HTR-8/SVneo (cell line): ENCODE measurements at regions not wholly inside any gene's neighbourhood (a gene's known extent, or its start where the extent isn't known, plus 50 kb on each side); places are given as distances from the start of the nearest gene placed in this dataset.
"Not testable (repeated sequence)": the region's sequence is repeated elsewhere in the genome, so short reads cannot be mapped to it uniquely, and the experiment has no call there.

Experiments
- DNase-seq: peaks from one replicate; pipeline ENCODE4 v3.0.0; 2011; ENCODE audit warnings: low spot score, mixed read lengths; ENCODE audit not compliant: insufficient read length
- FAIRE-seq: peaks from 2 replicates; lab custom pipeline; 2011; peaks lifted over from hg19 to GRCh38; lab: Jason Lieb, UNC

- DNase-seq (no peak), FAIRE-seq (no peak)
Observed at GRCh38 chr2:228956701-228957474, 314.2 kb downstream of the PID1 start.

- FAIRE-seq (no peak), DNase-seq (no peak)
Observed at GRCh38 chr2:228949831-228950230, 321.3 kb downstream of the PID1 start.

- FAIRE-seq = no peak
Observed at GRCh38 chr2:228945710-228946109, 325.4 kb downstream of the PID1 start.

GRCh38 chr2:228942856-228943255 is 328.2 kb downstream of the PID1 start:
- FAIRE-seq (no peak), DNase-seq (no peak)

More at GRCh38 chr2:228945710-228946109, 325.4 kb downstream of the PID1 start:
- DNase-seq = no peak

- FAIRE-seq (no peak), DNase-seq (no peak)
Observed at GRCh38 chr2:228938629-228939028, 332.5 kb downstream of the PID1 start.

GRCh38 chr2:228927028-228928010 is 343.8 kb downstream of the PID1 start:
- FAIRE-seq (no peak), DNase-seq (no peak)

GRCh38 chr2:228919808-228920207 is 351.3 kb downstream of the PID1 start:
- DNase-seq = no peak
- FAIRE-seq = no peak

GRCh38 chr2:228917220-228917619 is 353.9 kb downstream of the PID1 start:
- FAIRE-seq (no peak), DNase-seq (no peak)

GRCh38 chr2:228916416-228917090 is 354.5 kb downstream of the PID1 start:
- FAIRE-seq = no peak
- DNase-seq = no peak

- DNase-seq = no peak
- no peak for FAIRE-seq
Observed at GRCh38 chr2:228913176-228913575, 357.9 kb downstream of the PID1 start.

GRCh38 chr2:228910872-228911271 is 360.2 kb downstream of the PID1 start:
- not testable (repeated sequence) for FAIRE-seq

GRCh38 chr2:228902176-228902575 is 368.9 kb downstream of the PID1 start:
- no peak for FAIRE-seq
- no peak for DNase-seq

More at GRCh38 chr2:228910872-228911271, 360.2 kb downstream of the PID1 start:
- DNase-seq = not testable (repeated sequence)

GRCh38 chr2:228901531-228901930 is 369.6 kb downstream of the PID1 start:
- FAIRE-seq (no peak), DNase-seq (no peak)

GRCh38 chr2:228878138-228878537 is 392.9 kb downstream of the PID1 start:
- DNase-seq (no peak), FAIRE-seq (no peak)

- FAIRE-seq (no peak), DNase-seq (no peak)
Observed at GRCh38 chr2:228876276-228876675, 394.8 kb downstream of the PID1 start.

- FAIRE-seq (no peak), DNase-seq (peak; percentile 8)
Observed at GRCh38 chr2:228875152-228875900, 395.8 kb downstream of the PID1 start.

- DNase-seq (no peak), FAIRE-seq (no peak)
Observed at GRCh38 chr2:228871012-228871411, 400.1 kb downstream of the PID1 start.

GRCh38 chr2:228869636-228870264 is 401.3 kb downstream of the PID1 start:
- no peak for DNase-seq
- FAIRE-seq = no peak

GRCh38 chr2:228867406-228867805 is 403.7 kb downstream of the PID1 start:
- DNase-seq (no peak), FAIRE-seq (no peak)
